ENCODE measurements at regions not wholly inside any gene's neighbourhood (a gene's known extent, or its start where the extent isn't known, plus 50 kb on each side); places are given as distances from the start of the nearest gene placed in this dataset.

DNA sequence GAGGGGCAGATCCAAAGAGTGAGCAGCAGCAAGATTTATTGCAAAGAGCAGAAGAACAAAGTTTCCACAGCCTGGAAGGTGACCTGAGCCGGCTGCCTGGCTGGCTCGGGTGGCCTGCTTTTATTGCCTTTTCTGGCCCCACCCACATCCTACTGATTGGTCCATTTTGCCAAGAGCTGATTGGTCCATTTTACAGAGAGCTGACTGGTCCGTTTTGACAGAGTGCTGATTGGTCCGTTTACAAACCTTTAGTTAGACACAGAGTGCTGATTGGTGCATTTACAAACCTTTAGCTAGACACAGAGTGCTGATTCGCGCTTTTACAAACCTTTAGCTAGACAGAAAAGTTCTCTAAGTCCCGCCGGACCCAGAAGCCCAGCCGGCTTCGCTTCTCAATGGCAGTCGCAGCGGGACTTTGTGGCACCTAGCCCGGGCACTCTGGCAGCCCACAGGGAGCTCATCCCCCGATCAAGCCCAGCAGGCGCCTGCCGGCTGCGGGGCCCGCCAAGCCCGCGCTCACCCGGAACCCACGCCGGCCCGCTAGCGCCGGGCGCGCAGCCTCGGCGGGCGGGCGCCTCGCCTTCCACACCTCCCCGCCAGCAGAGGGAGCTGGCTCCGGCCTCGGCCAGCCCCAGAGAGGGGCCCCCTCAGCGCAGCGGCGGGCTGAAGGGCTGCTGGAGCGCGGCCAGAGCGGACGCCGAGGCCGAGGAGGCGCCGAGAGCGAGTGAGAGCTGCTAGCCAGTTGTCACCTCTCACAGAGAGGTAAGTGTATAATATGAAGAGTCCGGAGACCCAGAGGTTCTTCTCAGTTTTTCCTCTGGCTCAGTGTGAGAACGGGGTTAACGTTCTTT lies 339.2 kb downstream of the CHL1 start:
- H3K79me2 ChIP-seq (ENCODE audit: low read length): no peaks in the 10 kb centered on the region
- no peak overlapping the region for H3K4me2 ChIP-seq (ENCODE audit: low read depth, low read length, poor library complexity, severe bottlenecking)
- H3K27ac ChIP-seq (ENCODE audit: low read length): no peak overlapping the region
- peaks cover 6% of the 10 kb centered on the region for H3K9me3 ChIP-seq (ENCODE audit: low read length)
- no peaks in the 10 kb centered on the region for H3K9me2 ChIP-seq (replicated peaks; ENCODE audit: insufficient read depth, low read length)
- no peaks in the 10 kb centered on the region for H3K4me1 ChIP-seq (ENCODE audit: low read length)
- H3K27me3 ChIP-seq (ENCODE audit: low read length): no peaks in the 10 kb centered on the region
- H3K9ac ChIP-seq (ENCODE audit: low read length): no peak overlapping the region
- no peak overlapping the region for H3K4me3 ChIP-seq (ENCODE audit: low read length)
- no peak for DNase-seq
- H3K36me3 ChIP-seq (ENCODE audit: insufficient read depth, low read length): no peaks in the 10 kb centered on the region
- no peaks in the 10 kb centered on the region for H4K20me1 ChIP-seq (ENCODE audit: insufficient read depth, low read depth, low read length)
- no peak overlapping the region for H2AFZ ChIP-seq (ENCODE audit: low read length)

DNA sequence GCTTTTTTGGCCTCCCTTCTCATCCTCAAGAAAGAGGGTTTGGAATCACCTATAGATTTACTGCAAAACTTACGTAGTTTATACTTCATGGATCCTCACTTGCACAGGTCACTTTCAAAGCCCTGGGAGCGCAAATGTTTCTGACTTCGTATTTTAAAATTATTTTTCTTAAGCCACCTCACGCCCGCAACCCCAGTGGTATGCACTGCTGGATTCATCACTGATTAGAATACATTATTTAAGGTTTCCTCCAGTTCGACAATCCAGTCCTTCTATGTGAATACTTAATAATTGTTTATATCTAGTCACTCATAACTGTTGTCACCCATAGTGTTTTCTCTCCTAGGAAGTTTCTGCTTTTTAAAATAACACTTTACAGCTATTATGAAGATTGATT lies 339.9 kb downstream of the CHL1 start:
- H3K79me2 ChIP-seq (ENCODE audit: low read length): no peaks in the 10 kb centered on the region
- DNase-seq: no peak

DNA sequence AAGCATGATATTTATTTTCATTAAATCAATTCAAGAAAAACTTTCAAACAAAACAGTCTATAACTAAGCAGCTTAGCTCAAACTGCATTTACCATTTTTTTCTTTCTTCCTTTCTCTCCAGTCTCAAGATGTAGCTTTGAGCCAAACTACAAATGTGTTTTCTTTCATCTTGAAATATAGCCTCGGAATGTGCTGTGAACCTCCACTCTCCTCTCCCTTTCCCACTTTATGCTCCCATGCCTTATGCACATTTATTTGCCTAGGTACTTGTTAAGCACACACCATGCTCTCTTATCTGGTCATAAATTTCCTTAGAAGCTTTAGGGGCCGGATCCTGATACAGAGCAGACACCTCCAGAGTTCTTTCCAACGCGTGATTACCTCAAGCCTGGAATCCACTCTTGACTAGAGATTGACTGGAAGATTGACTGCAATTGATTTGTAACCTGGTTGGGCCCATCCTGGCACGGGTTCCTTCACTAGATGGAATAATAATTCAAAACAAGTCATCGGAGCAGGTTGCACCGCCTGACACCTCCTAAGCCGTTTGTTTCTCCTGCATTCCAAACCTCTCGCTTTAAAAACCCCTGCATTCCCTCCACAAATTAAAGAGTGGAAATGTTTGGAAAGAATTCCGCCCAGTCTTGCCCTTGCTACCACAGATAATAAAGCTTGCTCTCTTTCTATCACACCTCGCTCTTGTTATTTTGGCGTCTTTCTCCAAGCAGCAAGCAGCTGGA lies 344.7 kb downstream of the CHL1 start:
- Histone ChIP-seq H3K27ac (ENCODE audit: low read length) (no peak overlapping the region), H4K20me1 (ENCODE audit: insufficient read depth, low read depth, low read length) (no peaks in the 10 kb centered on the region), H3K9ac (ENCODE audit: low read length) (no peak overlapping the region), H3K4me1 (ENCODE audit: low read length) (no peaks in the 10 kb centered on the region), H3K4me3 (ENCODE audit: low read length) (no peak overlapping the region), H3K4me2 (ENCODE audit: low read depth, low read length, poor library complexity, severe bottlenecking) (no peak overlapping the region), H3K36me3 (ENCODE audit: insufficient read depth, low read length) (no peaks in the 10 kb centered on the region), H2AFZ (ENCODE audit: low read length) (no peak overlapping the region), H3K27me3 (ENCODE audit: low read length) (no peaks in the 10 kb centered on the region), H3K9me3 (ENCODE audit: low read length) (no peaks in the 10 kb centered on the region), H3K79me2 (ENCODE audit: low read length) (no peaks in the 10 kb centered on the region), H3K9me2 (replicated peaks; ENCODE audit: insufficient read depth, low read length) (no peaks in the 10 kb centered on the region)
- no peak for DNase-seq

More for the DNA sequence above, 339.9 kb downstream of the CHL1 start:
- H3K4me2 ChIP-seq (ENCODE audit: low read depth, low read length, poor library complexity, severe bottlenecking): no peak overlapping the region
- no peak overlapping the region for H3K4me3 ChIP-seq (ENCODE audit: low read length)
- no peaks in the 10 kb centered on the region for H3K4me1 ChIP-seq (ENCODE audit: low read length)
- H4K20me1 ChIP-seq (ENCODE audit: insufficient read depth, low read depth, low read length): no peaks in the 10 kb centered on the region
- H3K9me2 ChIP-seq (replicated peaks; ENCODE audit: insufficient read depth, low read length): no peaks in the 10 kb centered on the region
- no peaks in the 10 kb centered on the region for H3K36me3 ChIP-seq (ENCODE audit: insufficient read depth, low read length)
- no peak overlapping the region for H3K9ac ChIP-seq (ENCODE audit: low read length)
- H3K9me3 ChIP-seq (ENCODE audit: low read length): peaks cover 6% of the 10 kb centered on the region
- no peak overlapping the region for H3K27ac ChIP-seq (ENCODE audit: low read length)
- H2AFZ ChIP-seq (ENCODE audit: low read length): no peak overlapping the region
- H3K27me3 ChIP-seq (ENCODE audit: low read length): no peaks in the 10 kb centered on the region

DNA sequence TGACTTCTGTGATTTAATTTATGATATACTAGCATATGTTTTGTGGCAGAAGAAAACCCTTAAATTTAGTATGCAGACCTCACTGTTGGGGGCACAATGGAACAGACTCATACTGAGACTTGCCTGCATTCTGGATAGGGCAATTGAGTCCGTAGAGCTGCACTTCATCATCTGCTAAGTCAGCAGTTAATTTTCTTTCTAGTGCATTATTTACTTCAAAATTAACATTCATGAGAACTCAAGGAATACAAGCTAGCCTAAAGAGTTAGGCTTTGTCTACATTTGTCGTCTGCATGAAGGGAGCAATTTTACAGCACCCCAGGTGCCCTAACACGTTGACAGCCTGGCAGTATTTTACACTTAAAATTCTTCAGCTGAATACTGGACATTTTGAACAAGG lies 345.5 kb downstream of the CHL1 start:
- H3K27me3 ChIP-seq (ENCODE audit: low read length): no peaks in the 10 kb centered on the region

DNA sequence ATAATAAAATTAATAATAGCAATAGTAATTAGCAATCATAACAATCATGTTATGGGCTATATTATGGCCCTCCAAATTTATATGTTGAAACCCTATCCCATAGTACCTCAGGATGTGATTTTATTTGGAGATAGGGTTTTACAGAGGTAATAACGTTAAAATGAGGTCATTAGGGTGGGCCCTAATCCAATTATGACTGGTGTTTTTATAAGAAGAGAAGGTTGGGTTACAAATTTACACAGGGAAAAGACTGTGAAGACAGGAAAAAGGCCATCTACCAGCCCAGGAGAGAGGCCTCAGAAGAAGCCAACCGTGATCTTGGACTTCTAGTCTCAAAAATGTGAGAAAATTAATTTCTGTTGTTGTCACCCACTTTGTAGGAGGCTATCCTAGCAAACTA lies 353.1 kb downstream of the CHL1 start:
- Histone ChIP-seq H4K20me1 (ENCODE audit: insufficient read depth, low read depth, low read length) (no peaks in the 10 kb centered on the region), H3K9me3 (ENCODE audit: low read length) (no peaks in the 10 kb centered on the region), H3K27me3 (ENCODE audit: low read length) (no peaks in the 10 kb centered on the region), H3K9me2 (replicated peaks; ENCODE audit: insufficient read depth, low read length) (no peaks in the 10 kb centered on the region), H3K4me1 (ENCODE audit: low read length) (no peaks in the 10 kb centered on the region), H3K79me2 (ENCODE audit: low read length) (no peaks in the 10 kb centered on the region), H3K4me3 (ENCODE audit: low read length) (no peak overlapping the region), H3K9ac (ENCODE audit: low read length) (no peak overlapping the region), H3K27ac (ENCODE audit: low read length) (no peak overlapping the region), H2AFZ (ENCODE audit: low read length) (no peak overlapping the region), H3K36me3 (ENCODE audit: insufficient read depth, low read length) (no peaks in the 10 kb centered on the region), H3K4me2 (ENCODE audit: low read depth, low read length, poor library complexity, severe bottlenecking) (no peak overlapping the region)
- DNase-seq: no peak

More for the DNA sequence above, 345.5 kb downstream of the CHL1 start:
- Histone ChIP-seq H2AFZ (ENCODE audit: low read length) (no peak overlapping the region), H3K9ac (ENCODE audit: low read length) (no peak overlapping the region), H3K36me3 (ENCODE audit: insufficient read depth, low read length) (no peaks in the 10 kb centered on the region), H3K9me3 (ENCODE audit: low read length) (no peaks in the 10 kb centered on the region), H3K4me1 (ENCODE audit: low read length) (no peaks in the 10 kb centered on the region), H3K79me2 (ENCODE audit: low read length) (no peaks in the 10 kb centered on the region), H3K9me2 (replicated peaks; ENCODE audit: insufficient read depth, low read length) (no peaks in the 10 kb centered on the region), H4K20me1 (ENCODE audit: insufficient read depth, low read depth, low read length) (no peaks in the 10 kb centered on the region), H3K4me2 (ENCODE audit: low read depth, low read length, poor library complexity, severe bottlenecking) (no peak overlapping the region), H3K4me3 (ENCODE audit: low read length) (no peak overlapping the region), H3K27ac (ENCODE audit: low read length) (no peak overlapping the region)
- no peak for DNase-seq

DNA sequence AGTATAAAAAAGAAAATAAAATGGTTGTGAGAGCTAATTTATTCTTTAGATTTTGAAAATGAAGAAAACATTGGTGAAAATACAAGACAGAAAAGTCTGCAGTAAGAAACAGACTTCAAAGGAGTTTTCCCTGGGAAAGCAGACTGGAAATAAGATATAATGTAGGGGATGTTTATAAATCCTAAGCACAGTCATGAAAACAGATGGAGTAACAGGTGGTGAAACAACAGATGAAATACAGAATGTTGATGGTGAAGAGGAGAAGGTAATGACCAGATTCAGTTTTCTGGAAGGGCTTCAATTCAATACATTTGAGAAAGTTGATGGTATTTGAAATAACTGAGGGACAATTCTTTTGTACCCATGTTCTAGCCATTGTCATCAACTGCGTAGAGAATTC lies 353.9 kb downstream of the CHL1 start:
- Histone ChIP-seq H3K36me3 (ENCODE audit: insufficient read depth, low read length) (no peaks in the 10 kb centered on the region), H2AFZ (ENCODE audit: low read length) (no peak overlapping the region), H3K4me2 (ENCODE audit: low read depth, low read length, poor library complexity, severe bottlenecking) (no peak overlapping the region), H3K9me2 (replicated peaks; ENCODE audit: insufficient read depth, low read length) (no peaks in the 10 kb centered on the region), H3K9ac (ENCODE audit: low read length) (no peak overlapping the region), H3K4me3 (ENCODE audit: low read length) (no peak overlapping the region), H3K27me3 (ENCODE audit: low read length) (no peaks in the 10 kb centered on the region), H3K4me1 (ENCODE audit: low read length) (no peaks in the 10 kb centered on the region), H3K79me2 (ENCODE audit: low read length) (no peaks in the 10 kb centered on the region), H4K20me1 (ENCODE audit: insufficient read depth, low read depth, low read length) (no peaks in the 10 kb centered on the region), H3K27ac (ENCODE audit: low read length) (no peak overlapping the region), H3K9me3 (ENCODE audit: low read length) (no peaks in the 10 kb centered on the region)
- no peak for DNase-seq

DNA sequence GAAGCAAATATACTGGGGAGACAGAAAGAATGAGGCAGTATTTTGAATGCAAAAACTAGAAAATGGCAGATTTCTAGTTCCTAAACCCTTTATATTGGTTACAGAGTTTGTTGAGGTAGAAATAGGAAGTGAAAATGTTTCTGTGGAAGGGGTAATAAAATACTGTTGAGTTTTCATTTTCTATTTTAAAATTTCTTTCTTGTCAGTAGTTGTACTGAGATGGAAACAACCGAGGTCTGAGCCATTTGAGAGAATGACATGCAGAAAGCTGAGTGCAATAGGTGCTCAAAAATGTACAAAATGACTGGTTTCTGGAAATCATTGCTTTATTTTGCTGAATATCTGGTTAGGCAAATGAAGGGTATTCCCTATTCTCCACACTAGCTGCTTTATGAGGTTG lies 361.4 kb downstream of the CHL1 start:
- no peak overlapping the region for H3K9ac ChIP-seq (ENCODE audit: low read length)
- no peak for DNase-seq
- H4K20me1 ChIP-seq (ENCODE audit: insufficient read depth, low read depth, low read length): no peaks in the 10 kb centered on the region
- no peaks in the 10 kb centered on the region for H3K79me2 ChIP-seq (ENCODE audit: low read length)
- no peaks in the 10 kb centered on the region for H3K36me3 ChIP-seq (ENCODE audit: insufficient read depth, low read length)
- no peak overlapping the region for H3K4me2 ChIP-seq (ENCODE audit: low read depth, low read length, poor library complexity, severe bottlenecking)
- no peak overlapping the region for H3K27ac ChIP-seq (ENCODE audit: low read length)
- H3K9me2 ChIP-seq (replicated peaks; ENCODE audit: insufficient read depth, low read length): no peaks in the 10 kb centered on the region
- no peak overlapping the region for H3K4me3 ChIP-seq (ENCODE audit: low read length)
- no peak overlapping the region for H2AFZ ChIP-seq (ENCODE audit: low read length)
- H3K27me3 ChIP-seq (ENCODE audit: low read length): no peaks in the 10 kb centered on the region
- H3K4me1 ChIP-seq (ENCODE audit: low read length): no peaks in the 10 kb centered on the region
- no peaks in the 10 kb centered on the region for H3K9me3 ChIP-seq (ENCODE audit: low read length)

DNA sequence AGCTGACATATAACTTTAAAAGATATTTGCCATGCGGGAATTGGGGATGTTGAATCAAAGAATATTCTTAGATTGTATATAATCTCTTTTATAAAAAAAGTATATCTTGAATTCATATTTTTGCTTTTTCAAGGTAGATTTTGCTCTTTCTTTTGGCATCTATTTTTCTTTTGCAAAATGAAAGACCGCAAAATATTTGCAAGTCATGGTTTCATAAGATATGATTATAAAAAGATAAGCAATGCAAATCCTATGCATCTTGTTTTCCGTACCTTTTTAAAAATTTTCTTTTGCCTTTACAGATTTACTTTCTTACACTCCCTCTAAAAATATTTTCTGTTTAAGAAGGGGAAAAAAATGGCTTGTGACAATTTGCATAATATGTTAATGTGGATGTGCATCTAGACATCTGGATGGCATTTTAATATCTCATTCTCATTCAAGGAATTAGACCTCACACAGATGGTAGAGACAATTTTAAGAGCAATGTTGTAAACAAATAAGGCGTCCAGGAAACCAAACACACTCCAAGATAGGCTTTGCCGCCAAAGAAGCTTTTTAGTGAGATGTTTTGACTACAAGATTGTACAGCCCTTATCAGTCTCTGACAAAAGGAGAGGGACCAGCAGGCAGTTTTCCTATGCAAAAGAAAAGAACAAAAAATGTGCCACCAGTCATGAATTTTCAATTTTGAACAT lies 371.1 kb downstream of the CHL1 start:
- H2AFZ ChIP-seq (ENCODE audit: low read length): no peak overlapping the region
- H3K79me2 ChIP-seq (ENCODE audit: low read length): no peaks in the 10 kb centered on the region
- H3K9ac ChIP-seq (ENCODE audit: low read length): no peak overlapping the region
- DNase-seq: no peak
- H3K9me3 ChIP-seq (ENCODE audit: low read length): no peaks in the 10 kb centered on the region
- no peak overlapping the region for H3K4me3 ChIP-seq (ENCODE audit: low read length)
- no peaks in the 10 kb centered on the region for H3K27me3 ChIP-seq (ENCODE audit: low read length)
- no peak overlapping the region for H3K4me2 ChIP-seq (ENCODE audit: low read depth, low read length, poor library complexity, severe bottlenecking)
- no peaks in the 10 kb centered on the region for H3K9me2 ChIP-seq (replicated peaks; ENCODE audit: insufficient read depth, low read length)
- no peaks in the 10 kb centered on the region for H4K20me1 ChIP-seq (ENCODE audit: insufficient read depth, low read depth, low read length)
- no peaks in the 10 kb centered on the region for H3K4me1 ChIP-seq (ENCODE audit: low read length)
- H3K36me3 ChIP-seq (ENCODE audit: insufficient read depth, low read length): no peaks in the 10 kb centered on the region
- no peak overlapping the region for H3K27ac ChIP-seq (ENCODE audit: low read length)
